HG02981 (cell line): ENCODE measurements at regions not wholly inside any gene's neighbourhood (a gene's known extent, or its start where the extent isn't known, plus 50 kb on each side); places are given as distances from the start of the nearest gene placed in this dataset.
"Not testable (repeated sequence)": the region's sequence is repeated elsewhere in the genome, so short reads cannot be mapped to it uniquely, and the experiment has no call there.

ENCODE experiments used
- ATAC-seq: cut with Tn5 transposase; IDR thresholded peaks from one replicate; pipeline ENCODE4 v1.9.1; 2021; ENCODE audit warnings: mild to moderate bottlenecking, moderate library complexity; ENCODE audit not compliant: unreplicated experiment

- no peak for ATAC-seq
Observed at GRCh38 chr6:119686240-119686639, 336.7 kb upstream of the MAN1A1 start.

GRCh38 chr6:119683671-119684070 lies 334.1 kb upstream of the MAN1A1 start:
- no peak for ATAC-seq

GRCh38 chr6:119683031-119683430 lies 333.5 kb upstream of the MAN1A1 start:
- ATAC-seq, result no peak

- ATAC-seq, result no peak
Observed at GRCh38 chr6:119678961-119679360, 329.4 kb upstream of the MAN1A1 start.

GRCh38 chr6:119677384-119677783 lies 327.8 kb upstream of the MAN1A1 start:
- no peak for ATAC-seq

- no peak for ATAC-seq
Observed at GRCh38 chr6:119676961-119677360, 327.4 kb upstream of the MAN1A1 start.

GRCh38 chr6:119676230-119676629 lies 326.7 kb upstream of the MAN1A1 start:
- no peak for ATAC-seq

GRCh38 chr6:119673741-119674140 lies 324.2 kb upstream of the MAN1A1 start:
- ATAC-seq, result no peak

GRCh38 chr6:119672725-119673124 lies 323.2 kb upstream of the MAN1A1 start:
- ATAC-seq, result no peak

- no peak for ATAC-seq
Observed at GRCh38 chr6:119671105-119671504, 321.5 kb upstream of the MAN1A1 start.

- peak; percentile 63 for ATAC-seq
Observed at GRCh38 chr6:119669221-119669620, 319.7 kb upstream of the MAN1A1 start.

GRCh38 chr6:119665432-119665831 lies 315.9 kb upstream of the MAN1A1 start:
- not testable (repeated sequence) for ATAC-seq

- ATAC-seq, result no peak
Observed at GRCh38 chr6:119661628-119662027, 312.1 kb upstream of the MAN1A1 start.

- no peak for ATAC-seq
Observed at GRCh38 chr6:119661078-119661477, 311.5 kb upstream of the MAN1A1 start.

GRCh38 chr6:119658917-119659316 lies 309.4 kb upstream of the MAN1A1 start:
- no peak for ATAC-seq

- no peak for ATAC-seq
Observed at GRCh38 chr6:119655124-119655523, 305.6 kb upstream of the MAN1A1 start.

- no peak for ATAC-seq
Observed at GRCh38 chr6:119653329-119653728, 303.8 kb upstream of the MAN1A1 start.

GRCh38 chr6:119649531-119649930 lies 300.0 kb upstream of the MAN1A1 start:
- ATAC-seq, result no peak

- no peak for ATAC-seq
Observed at GRCh38 chr6:119647309-119647708, 297.7 kb upstream of the MAN1A1 start.

GRCh38 chr6:119643876-119644275 lies 294.3 kb upstream of the MAN1A1 start:
- ATAC-seq, result no peak

GRCh38 chr6:119637768-119638167 lies 288.2 kb upstream of the MAN1A1 start:
- ATAC-seq, result no peak

- ATAC-seq, result no peak
Observed at GRCh38 chr6:119636060-119636459, 286.5 kb upstream of the MAN1A1 start.

- no peak for ATAC-seq
Observed at GRCh38 chr6:119633461-119633860, 283.9 kb upstream of the MAN1A1 start.
